IPS-15b (cell line): ENCODE measurements at regions not wholly inside any gene's neighbourhood (a gene's known extent, or its start where the extent isn't known, plus 50 kb on each side); places are given as distances from the start of the nearest gene placed in this dataset.

ENCODE experiments used
- H3K27me3 ChIP-seq: one replicate; pipeline ENCODE4 v1.6.1; 2013; ENCODE audit warnings: low read length; ENCODE audit not compliant: control insufficient read depth, insufficient read depth
- H3K36me3 ChIP-seq: one replicate; pipeline ENCODE4 v1.6.1; 2013; ENCODE audit warnings: low read length; ENCODE audit not compliant: control insufficient read depth, insufficient read depth
- H3K4me1 ChIP-seq: one replicate; pipeline ENCODE4 v1.6.1; 2013; ENCODE audit warnings: mild to moderate bottlenecking, low read length; ENCODE audit not compliant: control insufficient read depth, insufficient read depth
- H3K4me3 ChIP-seq: one replicate; pipeline ENCODE4 v1.5.1; 2013; ENCODE audit warnings: low read depth, low read length
- H3K9ac ChIP-seq: one replicate; pipeline ENCODE4 v1.6.1; 2013; ENCODE audit warnings: low read depth, mild to moderate bottlenecking, low read length
- H3K9me3 ChIP-seq: one replicate; pipeline ENCODE4 v1.6.1; 2013; ENCODE audit warnings: mild to moderate bottlenecking, low read length; ENCODE audit not compliant: control insufficient read depth, insufficient read depth

DNA sequence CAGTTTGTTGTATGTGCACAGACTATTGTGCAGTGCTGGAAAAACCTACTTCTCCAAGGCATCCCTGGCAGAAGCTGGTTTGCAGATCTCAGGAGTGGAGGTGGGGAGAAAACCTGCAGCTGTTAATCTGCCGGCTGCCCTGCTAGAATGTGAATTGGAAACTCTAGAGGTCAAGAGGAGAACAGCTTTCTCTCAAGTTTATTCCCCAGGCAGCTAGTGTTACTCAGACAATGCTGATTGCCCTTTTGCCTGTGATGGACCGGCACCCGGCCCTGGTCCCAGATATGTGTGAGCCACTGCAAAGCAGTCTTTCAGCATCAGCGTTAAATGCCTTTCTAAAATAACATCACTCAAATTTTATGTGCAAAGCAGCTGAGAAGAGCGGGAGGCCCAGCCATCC, 129.7 kb upstream of the TPM1 start:
- H3K9ac ChIP-seq = no peak overlapping the region
- no peaks in the 10 kb centered on the region for H3K9me3 ChIP-seq
- no peaks in the 10 kb centered on the region for H3K27me3 ChIP-seq
- H3K4me1 ChIP-seq = peaks cover 16% of the 10 kb centered on the region
- H3K36me3 ChIP-seq = no peaks in the 10 kb centered on the region
- H3K4me3 ChIP-seq = no peak overlapping the region

DNA sequence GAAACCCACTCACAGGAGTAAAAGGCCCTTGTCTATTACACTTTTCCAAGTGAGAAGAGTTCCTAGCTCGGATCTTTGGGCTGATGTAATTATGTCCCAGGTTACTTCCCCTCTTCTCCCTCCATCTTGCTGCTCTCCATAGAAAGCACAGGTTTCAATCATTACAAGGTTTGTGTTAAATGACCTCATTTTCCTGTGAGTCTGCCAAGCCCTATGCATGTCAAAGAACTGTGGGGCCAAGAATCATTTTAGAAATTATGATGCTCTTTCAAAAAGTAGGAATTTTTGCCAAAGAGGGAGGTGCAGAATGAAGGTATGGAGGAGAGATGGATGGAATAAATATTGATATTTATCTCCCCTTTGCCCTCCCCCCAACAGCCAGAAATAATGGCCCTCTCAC, 129.3 kb upstream of the TPM1 start:
- H3K27me3 ChIP-seq = no peaks in the 10 kb centered on the region
- H3K9ac ChIP-seq = no peak overlapping the region
- H3K4me1 ChIP-seq = peaks cover 16% of the 10 kb centered on the region
- no peak overlapping the region for H3K4me3 ChIP-seq
- no peaks in the 10 kb centered on the region for H3K9me3 ChIP-seq
- H3K36me3 ChIP-seq = no peaks in the 10 kb centered on the region

DNA sequence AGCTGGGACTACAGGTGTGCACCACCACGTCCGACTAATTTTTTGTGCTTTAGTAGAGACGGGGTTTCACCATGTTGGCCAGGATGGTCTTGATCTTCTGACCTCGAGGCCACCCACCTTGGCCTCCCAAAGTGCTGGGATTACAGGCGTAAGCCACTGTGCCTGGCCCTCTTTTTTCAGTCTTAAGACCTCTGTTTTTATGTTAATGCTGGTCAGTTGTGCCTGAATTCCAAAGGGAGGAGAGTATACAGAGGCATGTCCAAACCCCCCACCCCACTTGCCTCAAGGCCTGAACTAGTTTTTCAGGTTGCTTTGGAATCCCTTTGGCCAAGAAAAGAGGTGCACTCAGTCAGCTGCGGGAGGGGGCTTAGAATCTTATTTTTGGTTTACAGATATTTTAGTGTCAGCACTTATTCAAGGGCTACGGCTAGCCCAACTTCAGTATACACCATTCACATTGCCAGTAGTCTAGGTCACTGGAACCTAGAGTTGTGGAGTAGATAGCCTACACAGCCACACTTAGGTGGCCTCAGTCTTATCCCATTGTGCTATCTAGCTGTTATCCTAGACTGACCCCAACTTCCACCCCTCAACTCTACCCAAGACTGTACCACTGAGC, 128.0 kb upstream of the TPM1 start:
- H3K36me3 ChIP-seq = no peaks in the 10 kb centered on the region
- H3K9ac ChIP-seq = no peak overlapping the region
- no peaks in the 10 kb centered on the region for H3K27me3 ChIP-seq
- no peak overlapping the region for H3K4me3 ChIP-seq
- H3K4me1 ChIP-seq = peaks cover 16% of the 10 kb centered on the region
- H3K9me3 ChIP-seq = no peaks in the 10 kb centered on the region

DNA sequence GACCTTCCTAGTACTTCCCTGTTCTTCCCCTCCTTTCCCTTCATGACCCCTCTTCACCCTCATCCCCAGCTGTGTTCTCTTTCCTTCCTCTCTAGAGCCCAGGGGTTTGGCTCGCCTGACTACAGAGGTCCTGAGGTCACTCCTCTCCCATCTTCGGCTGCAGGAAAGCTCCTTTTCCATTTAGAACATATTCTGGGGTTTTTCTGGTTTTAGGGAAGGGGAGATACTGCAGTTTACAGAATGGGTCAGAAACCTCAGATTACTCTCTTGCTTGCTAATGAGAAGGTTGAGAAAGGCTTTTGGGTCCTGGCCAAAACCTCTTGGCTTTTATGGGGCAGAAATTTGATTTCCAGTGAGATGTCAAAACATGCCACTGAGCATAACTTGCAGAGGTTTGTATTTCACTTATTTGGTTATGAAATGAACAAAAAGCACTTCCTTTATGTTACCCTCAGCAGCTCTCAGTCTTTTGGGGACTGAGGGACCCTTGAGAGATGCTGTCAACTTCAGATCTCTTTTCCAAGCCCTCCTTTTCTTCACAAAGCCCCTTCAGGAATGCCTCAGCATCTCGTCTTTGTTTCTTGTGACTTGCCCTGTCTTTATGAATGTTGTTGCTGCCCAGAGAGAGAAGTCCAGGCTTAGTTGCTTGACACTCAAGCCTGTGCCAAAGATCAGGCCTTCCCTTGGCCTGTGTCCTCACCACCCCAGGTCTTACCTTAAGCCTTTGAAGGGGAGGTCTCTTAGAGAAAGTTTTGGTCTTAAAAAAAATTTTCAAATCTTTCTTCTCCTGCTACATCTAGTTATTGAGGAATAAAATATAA, 121.7 kb upstream of the TPM1 start:
- Histone ChIP-seq H3K9ac (no peak overlapping the region), H3K4me1 (no peaks in the 10 kb centered on the region), H3K27me3 (no peaks in the 10 kb centered on the region), H3K9me3 (no peaks in the 10 kb centered on the region), H3K4me3 (no peak overlapping the region), H3K36me3 (no peaks in the 10 kb centered on the region)

DNA sequence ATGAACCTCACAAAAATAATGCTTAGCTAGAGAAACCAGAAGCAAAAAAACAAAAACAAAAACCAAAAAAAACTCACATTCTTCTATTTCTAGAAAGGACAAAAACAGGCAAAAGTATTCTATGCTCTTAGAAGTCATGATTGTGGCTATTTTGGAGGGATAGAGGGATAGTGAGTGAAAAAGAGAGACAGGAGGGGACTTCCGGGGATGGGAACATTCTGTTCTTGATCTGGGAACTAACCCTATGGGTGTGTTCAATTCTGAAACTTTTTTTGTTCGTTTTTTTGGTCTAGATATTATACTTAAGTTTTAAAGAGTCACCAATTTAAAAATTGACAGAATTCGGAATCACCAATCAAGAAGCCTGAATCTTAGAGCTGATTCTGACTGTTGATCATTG, 120.0 kb upstream of the TPM1 start:
- Histone ChIP-seq H3K27me3 (no peaks in the 10 kb centered on the region), H3K4me3 (no peak overlapping the region), H3K9ac (no peak overlapping the region)

DNA sequence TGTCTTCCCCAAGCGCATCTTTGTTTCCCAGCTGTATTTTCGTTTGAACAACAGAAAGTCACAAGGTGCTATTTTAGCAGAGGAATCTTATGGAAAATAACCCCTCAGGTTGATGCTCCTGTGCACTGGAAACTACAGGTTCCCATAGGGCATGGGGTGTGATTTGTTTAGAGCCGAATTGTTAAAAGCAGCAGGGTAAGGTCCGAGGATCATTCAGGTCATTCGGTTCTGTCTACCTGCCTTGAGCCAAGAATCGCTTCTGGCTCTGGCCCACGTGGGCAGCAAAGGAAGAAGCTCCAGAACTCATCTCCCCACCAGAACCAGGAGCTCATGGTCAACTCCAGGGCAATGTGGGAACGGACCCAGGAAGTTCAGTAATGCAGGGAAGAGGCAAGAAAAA, 116.7 kb upstream of the TPM1 start:
- no peaks in the 10 kb centered on the region for H3K4me1 ChIP-seq
- H3K27me3 ChIP-seq = no peaks in the 10 kb centered on the region
- H3K9me3 ChIP-seq = no peaks in the 10 kb centered on the region
- no peak overlapping the region for H3K9ac ChIP-seq
- no peak overlapping the region for H3K4me3 ChIP-seq
- H3K36me3 ChIP-seq = no peaks in the 10 kb centered on the region

More for the DNA sequence above, 120.0 kb upstream of the TPM1 start:
- H3K36me3 ChIP-seq = no peaks in the 10 kb centered on the region
- no peaks in the 10 kb centered on the region for H3K4me1 ChIP-seq
- no peaks in the 10 kb centered on the region for H3K9me3 ChIP-seq

DNA sequence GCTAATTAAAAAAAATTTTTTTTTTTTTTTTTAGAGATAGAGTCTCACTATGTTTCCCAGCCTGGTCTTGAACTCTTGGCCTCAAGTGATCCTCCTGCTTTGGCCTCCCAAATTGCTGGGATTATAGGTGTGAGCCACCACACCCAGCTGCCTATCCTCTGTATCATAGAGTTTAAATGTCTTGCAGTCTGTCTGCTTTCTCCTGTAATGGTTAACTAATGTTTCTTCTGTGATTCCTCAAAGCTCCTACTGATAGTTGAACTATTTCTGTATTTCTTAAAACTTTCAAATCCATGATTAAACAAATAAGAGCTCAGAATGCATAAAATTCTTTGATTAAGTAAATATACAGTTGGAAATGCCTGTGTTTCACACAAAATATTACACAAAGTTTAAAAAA, 115.4 kb upstream of the TPM1 start:
- Histone ChIP-seq H3K27me3 (no peaks in the 10 kb centered on the region), H3K4me1 (no peaks in the 10 kb centered on the region), H3K9me3 (no peaks in the 10 kb centered on the region), H3K4me3 (no peak overlapping the region), H3K36me3 (no peaks in the 10 kb centered on the region), H3K9ac (no peak overlapping the region)

DNA sequence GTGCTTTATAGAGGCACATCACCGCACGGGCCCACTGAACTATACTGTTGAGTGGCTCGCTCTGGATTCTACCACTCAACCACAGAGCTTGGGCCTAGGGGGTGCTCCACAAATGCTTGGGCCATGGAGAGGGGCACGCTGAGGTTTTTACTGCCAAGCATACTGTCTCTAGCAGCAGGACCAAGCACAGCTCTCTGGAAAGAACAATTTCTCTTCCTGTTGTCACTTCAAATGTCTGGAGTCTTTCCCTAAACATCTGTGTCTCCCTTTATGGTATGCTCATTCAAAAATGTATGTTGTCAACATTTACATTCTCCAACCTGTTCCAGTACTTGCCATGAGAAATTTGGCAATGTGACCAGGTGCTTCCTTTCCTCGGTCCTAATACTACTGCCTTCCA, 114.7 kb upstream of the TPM1 start:
- Histone ChIP-seq H3K9ac (no peak overlapping the region), H3K4me1 (no peaks in the 10 kb centered on the region)

DNA sequence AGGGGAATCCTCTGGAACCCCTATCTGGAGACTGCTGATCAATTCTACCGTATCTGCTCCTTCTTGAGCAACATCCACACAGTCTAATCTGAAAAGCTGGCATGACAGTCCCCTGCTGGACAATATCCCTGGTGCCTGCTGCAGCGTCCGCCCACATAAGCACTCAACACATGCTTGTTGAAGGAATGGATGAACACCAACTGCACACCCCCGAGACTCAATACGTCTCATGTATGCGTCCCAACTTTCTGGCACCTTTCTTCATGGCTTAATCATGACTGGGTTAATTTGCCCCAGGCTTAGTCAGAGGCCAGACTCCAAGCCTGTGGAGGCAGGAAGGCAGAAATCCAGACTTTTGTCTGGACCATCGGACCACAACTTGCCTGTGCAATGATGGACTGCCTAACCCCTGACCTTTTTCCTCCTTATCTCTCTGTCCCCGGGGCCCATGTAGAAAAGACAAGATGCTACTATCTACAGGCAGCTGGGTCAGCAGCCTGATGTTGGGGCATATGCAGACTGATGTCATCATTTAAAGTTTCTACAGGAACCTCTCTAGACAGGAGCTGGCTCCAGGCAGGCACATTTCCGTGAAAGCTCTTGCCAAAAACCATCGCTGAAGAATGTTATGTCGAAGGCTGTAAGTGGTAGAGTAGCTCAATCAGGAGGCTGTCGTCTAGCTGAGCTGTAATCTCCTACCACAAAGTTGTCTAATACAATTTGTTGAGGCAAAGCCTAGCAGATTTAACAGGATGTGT, 114.1 kb upstream of the TPM1 start:
- Histone ChIP-seq H3K36me3 (no peaks in the 10 kb centered on the region), H3K4me3 (no peak overlapping the region), H3K9ac (no peak overlapping the region), H3K4me1 (no peaks in the 10 kb centered on the region), H3K9me3 (no peaks in the 10 kb centered on the region), H3K27me3 (no peaks in the 10 kb centered on the region)

More for the DNA sequence above, 114.7 kb upstream of the TPM1 start:
- Histone ChIP-seq H3K9me3 (no peaks in the 10 kb centered on the region), H3K36me3 (no peaks in the 10 kb centered on the region), H3K27me3 (no peaks in the 10 kb centered on the region), H3K4me3 (no peak overlapping the region)

DNA sequence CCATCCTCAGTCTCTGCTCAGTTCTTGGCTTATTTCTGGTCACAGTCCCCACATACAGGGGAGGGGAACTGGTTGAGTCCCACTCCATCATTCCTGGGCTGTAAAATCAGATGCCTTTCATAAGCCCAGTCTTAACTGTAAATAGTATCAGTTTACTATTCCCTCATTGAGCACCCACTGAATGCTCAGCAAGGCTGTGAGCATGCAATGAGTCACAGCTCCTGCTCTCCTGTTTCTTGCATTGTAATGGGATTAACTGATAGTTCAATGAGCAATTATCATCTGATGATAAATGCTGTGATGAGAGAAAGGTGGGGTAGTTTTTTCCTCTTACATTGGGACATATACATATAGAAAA, 113.6 kb upstream of the TPM1 start:
- Histone ChIP-seq H3K9me3 (no peaks in the 10 kb centered on the region), H3K4me3 (no peak overlapping the region), H3K9ac (no peak overlapping the region), H3K36me3 (no peaks in the 10 kb centered on the region), H3K4me1 (no peaks in the 10 kb centered on the region), H3K27me3 (no peaks in the 10 kb centered on the region)

DNA sequence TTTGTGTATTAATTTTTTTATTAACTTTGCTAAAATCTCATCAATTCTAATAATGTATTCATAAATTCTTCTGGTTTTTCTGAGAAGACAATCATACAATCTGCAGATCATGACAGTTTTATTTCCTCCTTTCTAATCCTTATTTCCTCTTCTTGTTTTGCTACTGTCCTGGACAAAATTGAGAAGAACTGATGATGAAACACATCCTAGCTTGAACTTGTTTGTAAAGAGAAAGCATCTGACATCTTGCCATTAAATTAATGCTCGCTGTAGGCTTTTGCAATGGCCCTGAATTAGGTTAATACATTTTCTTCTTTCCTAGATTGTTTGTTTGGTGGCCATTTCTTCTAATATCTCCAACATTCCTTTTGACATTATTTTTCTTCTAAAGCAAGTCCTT, 110.9 kb upstream of the TPM1 start:
- Histone ChIP-seq H3K9me3 (no peaks in the 10 kb centered on the region), H3K4me1 (no peaks in the 10 kb centered on the region), H3K27me3 (no peaks in the 10 kb centered on the region), H3K4me3 (no peak overlapping the region), H3K9ac (no peak overlapping the region), H3K36me3 (no peaks in the 10 kb centered on the region)

DNA sequence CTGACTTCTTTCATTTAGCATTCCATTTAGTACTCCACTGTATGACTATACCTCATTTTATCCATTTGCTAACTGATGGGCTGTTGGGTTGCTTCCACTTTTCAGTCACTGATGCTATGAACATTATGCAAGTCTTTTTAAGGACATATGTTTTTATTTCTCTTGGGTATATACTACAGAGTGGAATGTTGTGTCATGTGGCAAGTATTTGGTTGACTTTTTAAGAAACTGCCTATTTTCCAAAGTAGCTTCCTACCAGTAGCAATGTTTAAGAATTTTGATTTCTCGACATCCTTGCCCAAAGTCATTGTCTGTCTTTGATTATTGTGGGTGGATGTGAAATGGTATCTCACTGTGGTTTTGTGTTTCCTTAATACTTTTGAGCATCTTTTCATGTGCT, 110.1 kb upstream of the TPM1 start:
- Histone ChIP-seq H3K36me3 (no peaks in the 10 kb centered on the region), H3K27me3 (no peaks in the 10 kb centered on the region), H3K4me1 (no peaks in the 10 kb centered on the region), H3K4me3 (no peak overlapping the region), H3K9me3 (no peaks in the 10 kb centered on the region), H3K9ac (no peak overlapping the region)
